ENCODE measurements at regions not wholly inside any gene's neighbourhood (a gene's known extent, or its start where the extent isn't known, plus 50 kb on each side); places are given as distances from the start of the nearest gene placed in this dataset.
A peak's percentile ranks its signal among the peaks of the same experiment; 100 is the strongest.
"Not testable (repeated sequence)": the region's sequence is repeated elsewhere in the genome, so short reads cannot be mapped to it uniquely, and the experiment has no call there.

GRCh38 chr1:116836099-116836498 is 73.6 kb upstream of the PTGFRN start:
- no peak overlapping the region for H3K4me3 Mint-ChIP-seq
- no peak for ATAC-seq
- peaks cover 1% of the 10 kb centered on the region for H3K4me1 Mint-ChIP-seq (ENCODE audit: low read depth)
- DNase-seq: no peak
- H3K27me3 Mint-ChIP-seq (ENCODE audit: low read depth): no peaks in the 10 kb centered on the region
- peaks cover 5% of the 10 kb centered on the region for H3K9me3 Mint-ChIP-seq
- H3K36me3 Mint-ChIP-seq (ENCODE audit: insufficient read depth): no peaks in the 10 kb centered on the region

GRCh38 chr1:116841569-116842344 is 68.0 kb upstream of the PTGFRN start:
- H3K9me3 Mint-ChIP-seq: peaks cover 5% of the 10 kb centered on the region
- no peak overlapping the region for H3K4me3 Mint-ChIP-seq
- peaks cover 2% of the 10 kb centered on the region for H3K4me1 Mint-ChIP-seq (ENCODE audit: low read depth)
- ATAC-seq (no peak), DNase-seq (no peak)
- H3K36me3 Mint-ChIP-seq (ENCODE audit: insufficient read depth): no peaks in the 10 kb centered on the region
- H3K27me3 Mint-ChIP-seq (ENCODE audit: low read depth): no peaks in the 10 kb centered on the region

GRCh38 chr1:116842654-116843053 is 67.1 kb upstream of the PTGFRN start:
- no peak for ATAC-seq
- Mint-ChIP-seq H3K4me1 (ENCODE audit: low read depth) (peaks cover 7% of the 10 kb centered on the region), H3K27me3 (ENCODE audit: low read depth) (no peaks in the 10 kb centered on the region), H3K4me3 (no peak overlapping the region), H3K9me3 (no peaks in the 10 kb centered on the region), H3K36me3 (ENCODE audit: insufficient read depth) (no peaks in the 10 kb centered on the region)
- DNase-seq: no peak

GRCh38 chr1:116844775-116845174 is 64.9 kb upstream of the PTGFRN start:
- no peak for DNase-seq
- H3K4me3 Mint-ChIP-seq: no peak overlapping the region
- ATAC-seq: no peak
- H3K4me1 Mint-ChIP-seq (ENCODE audit: low read depth): peaks cover 18% of the 10 kb centered on the region
- H3K9me3 Mint-ChIP-seq: no peaks in the 10 kb centered on the region
- H3K36me3 Mint-ChIP-seq (ENCODE audit: insufficient read depth): no peaks in the 10 kb centered on the region
- no peaks in the 10 kb centered on the region for H3K27me3 Mint-ChIP-seq (ENCODE audit: low read depth)

GRCh38 chr1:116847190-116847589 is 62.5 kb upstream of the PTGFRN start:
- peaks cover 18% of the 10 kb centered on the region for H3K4me1 Mint-ChIP-seq (ENCODE audit: low read depth)

GRCh38 chr1:116847688-116848531 is 61.8 kb upstream of the PTGFRN start:
- ATAC-seq: peak; percentile 95 to 100

More at GRCh38 chr1:116847190-116847589, 62.5 kb upstream of the PTGFRN start:
- DNase-seq (no peak), ATAC-seq (no peak)
- Mint-ChIP-seq H3K36me3 (ENCODE audit: insufficient read depth) (no peaks in the 10 kb centered on the region), H3K4me3 (no peak overlapping the region), H3K27me3 (ENCODE audit: low read depth) (no peaks in the 10 kb centered on the region), H3K9me3 (peaks cover 4% of the 10 kb centered on the region)

GRCh38 chr1:116850436-116850835 is 59.3 kb upstream of the PTGFRN start:
- no peaks in the 10 kb centered on the region for H3K36me3 Mint-ChIP-seq (ENCODE audit: insufficient read depth)
- H3K27me3 Mint-ChIP-seq (ENCODE audit: low read depth): no peaks in the 10 kb centered on the region
- peaks cover 4% of the 10 kb centered on the region for H3K9me3 Mint-ChIP-seq
- H3K4me1 Mint-ChIP-seq (ENCODE audit: low read depth): peaks cover 35% of the 10 kb centered on the region
- no peak overlapping the region for H3K4me3 Mint-ChIP-seq
- no peak for ATAC-seq
- DNase-seq: no peak

More at GRCh38 chr1:116847688-116848531, 61.8 kb upstream of the PTGFRN start:
- H3K36me3 Mint-ChIP-seq (ENCODE audit: insufficient read depth): no peaks in the 10 kb centered on the region
- DNase-seq: no peak
- peaks cover 18% of the 10 kb centered on the region for H3K4me1 Mint-ChIP-seq (ENCODE audit: low read depth)
- H3K4me3 Mint-ChIP-seq: no peak overlapping the region
- H3K27me3 Mint-ChIP-seq (ENCODE audit: low read depth): no peaks in the 10 kb centered on the region
- peaks cover 4% of the 10 kb centered on the region for H3K9me3 Mint-ChIP-seq

GRCh38 chr1:116851189-116851588 is 58.5 kb upstream of the PTGFRN start:
- not testable (repeated sequence) for H3K9me3 Mint-ChIP-seq; ATAC-seq; DNase-seq; H3K4me3 Mint-ChIP-seq; H3K36me3 Mint-ChIP-seq (ENCODE audit: insufficient read depth); H3K27me3 Mint-ChIP-seq (ENCODE audit: low read depth)
- H3K4me1 Mint-ChIP-seq (ENCODE audit: low read depth): peaks cover 34% of the 10 kb centered on the region

GRCh38 chr1:116851846-116852245 is 57.9 kb upstream of the PTGFRN start:
- peaks cover 4% of the 10 kb centered on the region for H3K9me3 Mint-ChIP-seq
- H3K4me3 Mint-ChIP-seq: no peak overlapping the region
- DNase-seq: no peak
- ATAC-seq: no peak
- no peaks in the 10 kb centered on the region for H3K36me3 Mint-ChIP-seq (ENCODE audit: insufficient read depth)
- H3K4me1 Mint-ChIP-seq (ENCODE audit: low read depth): peaks cover 33% of the 10 kb centered on the region
- H3K27me3 Mint-ChIP-seq (ENCODE audit: low read depth): no peaks in the 10 kb centered on the region

GRCh38 chr1:116852367-116852766 is 57.3 kb upstream of the PTGFRN start:
- Mint-ChIP-seq H3K4me1 (ENCODE audit: low read depth) (peaks cover 31% of the 10 kb centered on the region), H3K4me3 (no peak overlapping the region), H3K27me3 (ENCODE audit: low read depth) (no peaks in the 10 kb centered on the region), H3K9me3 (peaks cover 4% of the 10 kb centered on the region), H3K36me3 (ENCODE audit: insufficient read depth) (no peaks in the 10 kb centered on the region)
- no peak for ATAC-seq
- no peak for DNase-seq

GRCh38 chr1:116852910-116853309 is 56.8 kb upstream of the PTGFRN start:
- no peak for DNase-seq
- H3K36me3 Mint-ChIP-seq (ENCODE audit: insufficient read depth): no peaks in the 10 kb centered on the region
- H3K27me3 Mint-ChIP-seq (ENCODE audit: low read depth): no peaks in the 10 kb centered on the region
- no peak overlapping the region for H3K4me3 Mint-ChIP-seq
- peaks cover 4% of the 10 kb centered on the region for H3K9me3 Mint-ChIP-seq
- peaks cover 26% of the 10 kb centered on the region for H3K4me1 Mint-ChIP-seq (ENCODE audit: low read depth)
- no peak for ATAC-seq

GRCh38 chr1:116853680-116854402 is 55.9 kb upstream of the PTGFRN start:
- ATAC-seq (peak; percentile 51 to 69), DNase-seq (no peak)
- peaks cover 20% of the 10 kb centered on the region for H3K4me1 Mint-ChIP-seq (ENCODE audit: low read depth)
- H3K27me3 Mint-ChIP-seq (ENCODE audit: low read depth): no peaks in the 10 kb centered on the region
- H3K36me3 Mint-ChIP-seq (ENCODE audit: insufficient read depth): no peaks in the 10 kb centered on the region
- H3K4me3 Mint-ChIP-seq: no peak overlapping the region
- peaks cover 4% of the 10 kb centered on the region for H3K9me3 Mint-ChIP-seq

- peaks cover 18% of the 10 kb centered on the region for H3K4me1 Mint-ChIP-seq (ENCODE audit: low read depth)
- no peaks in the 10 kb centered on the region for H3K36me3 Mint-ChIP-seq (ENCODE audit: insufficient read depth)
- peaks cover 4% of the 10 kb centered on the region for H3K9me3 Mint-ChIP-seq
- ATAC-seq (peak in 1 of 2 donors; percentile 35), DNase-seq (no peak)
- no peaks in the 10 kb centered on the region for H3K27me3 Mint-ChIP-seq (ENCODE audit: low read depth)
- H3K4me3 Mint-ChIP-seq: no peak overlapping the region
Observed at GRCh38 chr1:116854403-116854690, 55.4 kb upstream of the PTGFRN start.

GRCh38 chr1:116854716-116855115 is 55.0 kb upstream of the PTGFRN start:
- DNase-seq (no peak), ATAC-seq (no peak)
- Mint-ChIP-seq H3K4me3 (no peak overlapping the region), H3K36me3 (ENCODE audit: insufficient read depth) (no peaks in the 10 kb centered on the region), H3K9me3 (peaks cover 4% of the 10 kb centered on the region), H3K27me3 (ENCODE audit: low read depth) (no peaks in the 10 kb centered on the region), H3K4me1 (ENCODE audit: low read depth) (peaks cover 17% of the 10 kb centered on the region)

Data from activated T-cell treated with anti-CD3 and anti-CD28 coated beads, Interleukin-2, amount 50 U/mL, for 4 hours (primary cell).